PC-3 (cell line): ENCODE measurements at regions not wholly inside any gene's neighbourhood (a gene's known extent, or its start where the extent isn't known, plus 50 kb on each side); places are given as distances from the start of the nearest gene placed in this dataset.
"Not testable (repeated sequence)": the region's sequence is repeated elsewhere in the genome, so short reads cannot be mapped to it uniquely, and the experiment has no call there.

Experiments
- ATAC-seq: fragments of 200-7000 bp; cut with Tn5 transposase; 2 replicates; pipeline ENCODE4 v1.9.1; 2020; ENCODE audit warnings: mild to moderate bottlenecking, moderate library complexity
- BruUV-seq: library from RNA; stranded (reverse); fragments of 400-500 nt; replicated peaks from 2 replicates; lab custom pipeline; 2021; lab: Mats Ljungman, UMichigan
- CTCF ChIA-PET: fragments of 300-600 bp; sonication (Branson Sonifier 250); formaldehyde crosslinking; loops from one replicate; lab custom pipeline; 2022; ENCODE audit warnings: antibody characterized with exemption; lab: Charles Lee
- POLR2A ChIA-PET: fragments of 300-600 bp; sonication (Branson Sonifier 250); formaldehyde crosslinking; loops from one replicate; lab custom pipeline; 2022; ENCODE audit warnings: antibody characterized with exemption; ENCODE audit not compliant: unreplicated experiment; lab: Charles Lee
- DNase-seq: peaks from one replicate; pipeline ENCODE4 v3.0.0-alpha.2; 2015
- H2AFZ ChIP-seq: fragments of 300-600 bp; sonication (generic); 2 replicates; pipeline ENCODE4 v1.6.0; 2016; ENCODE audit warnings: antibody characterized with exemption, low read length
- H3F3A ChIP-seq: fragments of 300-600 bp; sonication (generic); one replicate; pipeline ENCODE4 v1.6.0; 2017; ENCODE audit warnings: antibody characterized with exemption, low read length, control low read depth, mild to moderate bottlenecking; ENCODE audit not compliant: unreplicated experiment
- H3K27ac ChIP-seq: fragments of 300-600 bp; sonication (generic); 2 replicates; pipeline ENCODE4 v1.5.1; 2016; ENCODE audit warnings: mild to moderate bottlenecking, low read length
- H3K27me3 ChIP-seq: fragments of 300-600 bp; sonication (generic); 2 replicates; pipeline ENCODE4 v1.6.1; 2016; ENCODE audit warnings: low read length, mixed read lengths
- H3K36me3 ChIP-seq: fragments of 300-600 bp; sonication (generic); 2 replicates; pipeline ENCODE4 v1.6.1; 2016; ENCODE audit warnings: low read depth, mixed run types, low read length, mixed read lengths
- H3K4me1 ChIP-seq: fragments of 300-600 bp; sonication (generic); 2 replicates; pipeline ENCODE4 v1.5.1; 2016; ENCODE audit warnings: low read length; ENCODE audit not compliant: insufficient read depth
- H3K4me2 ChIP-seq: fragments of 300-600 bp; sonication (generic); 2 replicates; pipeline ENCODE4 v1.6.0; 2016; ENCODE audit warnings: low read length
- H3K4me3 ChIP-seq: fragments of 300-600 bp; sonication (generic); 2 replicates; pipeline ENCODE4 v1.5.1; 2016; ENCODE audit warnings: mild to moderate bottlenecking, low read length, mixed read lengths
- H3K79me2 ChIP-seq: fragments of 300-600 bp; sonication (generic); 2 replicates; pipeline ENCODE4 v1.6.1; 2017; ENCODE audit warnings: low read length, mixed read lengths
- H3K9ac ChIP-seq: fragments of 300-600 bp; sonication (generic); 2 replicates; pipeline ENCODE4 v1.6.0; 2016; ENCODE audit warnings: mild to moderate bottlenecking, low read length
- H3K9me2 ChIP-seq: fragments of 300-600 bp; sonication (generic); replicated peaks from 2 replicates; pipeline ENCODE4 v1.6.1; 2016; ENCODE audit warnings: mixed run types, low read length, mixed read lengths
- H3K9me3 ChIP-seq: fragments of 300-600 bp; sonication (generic); 2 replicates; pipeline ENCODE4 v1.6.1; 2016; ENCODE audit warnings: low read length, mixed read lengths
- H4K20me1 ChIP-seq: fragments of 300-600 bp; sonication (generic); 2 replicates; pipeline ENCODE4 v1.6.1; 2016; ENCODE audit warnings: low read length, mixed read lengths
- CTCF ChIP-seq: fragments of 300-600 bp; sonication (generic); conservative IDR thresholded peaks from 2 replicates; pipeline ENCODE4 v1.5.1; 2017; ENCODE audit warnings: antibody characterized with exemption, low read depth, mild to moderate bottlenecking, low read length
- EZH2 ChIP-seq: fragments of 300-600 bp; sonication (generic); IDR thresholded peaks from one replicate; pipeline ENCODE4 v1.6.1; 2017; ENCODE audit warnings: antibody characterized with exemption, mild to moderate bottlenecking, low read length; ENCODE audit not compliant: unreplicated experiment
- EZH2phosphoT487 ChIP-seq: fragments of 300-600 bp; sonication (generic); IDR thresholded peaks from 2 replicates; pipeline ENCODE4 v1.6.1; 2018; ENCODE audit warnings: mild to moderate bottlenecking, antibody characterized with exemption, low read length, borderline replicate concordance
- intact Hi-C: fragments of 100-400 bp; cut with micrococcal nuclease; formaldehyde crosslinking; loops from 2 replicates; pipeline ENCODE4 v1.9.0; 2023

- H3F3A ChIP-seq = no peaks in the 10 kb centered on the region
- TF ChIP-seq EZH2 (no peak), EZH2phosphoT487 (no peak), CTCF (no peak)
- no peak overlapping the region for H2AFZ ChIP-seq
- no peaks in the 10 kb centered on the region for H4K20me1 ChIP-seq
- H3K4me1 ChIP-seq = no peaks in the 10 kb centered on the region
- ChIA-PET CTCF (no interaction called here), POLR2A (no interaction called here)
- no peaks in the 10 kb centered on the region for H3K79me2 ChIP-seq
- H3K36me3 ChIP-seq = no peaks in the 10 kb centered on the region
- H3K9me2 ChIP-seq = no peaks in the 10 kb centered on the region
- BruUV-seq = no TSS peak
- H3K9me3 ChIP-seq = no peaks in the 10 kb centered on the region
- intact Hi-C loops = no loop called here
- ATAC-seq = no peak
- DNase-seq = no peak
- H3K4me3 ChIP-seq = no peak overlapping the region
- no peaks in the 10 kb centered on the region for H3K27me3 ChIP-seq
- no peak overlapping the region for H3K4me2 ChIP-seq
- H3K9ac ChIP-seq = no peak overlapping the region
- no peak overlapping the region for H3K27ac ChIP-seq
These were observed 992.6 kb downstream of the PCDH9 start for GRCh38 chr13:66237411-66238062.

- TF ChIP-seq EZH2phosphoT487 (no peak), CTCF (no peak), EZH2 (no peak)
- H3K27me3 ChIP-seq = no peaks in the 10 kb centered on the region
- ATAC-seq (no peak), DNase-seq (no peak)
- H3F3A ChIP-seq = no peaks in the 10 kb centered on the region
- no peaks in the 10 kb centered on the region for H3K9me2 ChIP-seq
- CTCF ChIA-PET = no interaction called here
- intact Hi-C loops = no loop called here
- no peak overlapping the region for H3K4me2 ChIP-seq
- H3K9ac ChIP-seq = no peak overlapping the region
- H3K4me3 ChIP-seq = no peak overlapping the region
- POLR2A ChIA-PET = no interaction called here
- no TSS peak for BruUV-seq
- no peaks in the 10 kb centered on the region for H4K20me1 ChIP-seq
- no peaks in the 10 kb centered on the region for H3K4me1 ChIP-seq
- no peaks in the 10 kb centered on the region for H3K79me2 ChIP-seq
- no peak overlapping the region for H3K27ac ChIP-seq
- no peaks in the 10 kb centered on the region for H3K36me3 ChIP-seq
- no peak overlapping the region for H2AFZ ChIP-seq
- no peaks in the 10 kb centered on the region for H3K9me3 ChIP-seq
These were observed 996.0 kb downstream of the PCDH9 start for GRCh38 chr13:66234159-66234558.

GRCh38 chr13:66231958-66232357 is 998.2 kb downstream of the PCDH9 start:
- H3K4me1 ChIP-seq, POLR2A ChIA-PET, BruUV-seq: not testable (repeated sequence)

More at GRCh38 chr13:66231958-66232357, 998.2 kb downstream of the PCDH9 start:
- H2AFZ ChIP-seq, H3K9ac ChIP-seq, intact Hi-C loops, CTCF ChIA-PET, H3K79me2 ChIP-seq, H3K27me3 ChIP-seq, H3K9me3 ChIP-seq, H3K4me2 ChIP-seq, H4K20me1 ChIP-seq, DNase-seq, H3K27ac ChIP-seq, ATAC-seq, H3K4me3 ChIP-seq, H3F3A ChIP-seq, H3K9me2 ChIP-seq, H3K36me3 ChIP-seq: not testable (repeated sequence)
